ENCODE measurements at regions not wholly inside any gene's neighbourhood (a gene's known extent, or its start where the extent isn't known, plus 50 kb on each side); places are given as distances from the start of the nearest gene placed in this dataset.

DNA sequence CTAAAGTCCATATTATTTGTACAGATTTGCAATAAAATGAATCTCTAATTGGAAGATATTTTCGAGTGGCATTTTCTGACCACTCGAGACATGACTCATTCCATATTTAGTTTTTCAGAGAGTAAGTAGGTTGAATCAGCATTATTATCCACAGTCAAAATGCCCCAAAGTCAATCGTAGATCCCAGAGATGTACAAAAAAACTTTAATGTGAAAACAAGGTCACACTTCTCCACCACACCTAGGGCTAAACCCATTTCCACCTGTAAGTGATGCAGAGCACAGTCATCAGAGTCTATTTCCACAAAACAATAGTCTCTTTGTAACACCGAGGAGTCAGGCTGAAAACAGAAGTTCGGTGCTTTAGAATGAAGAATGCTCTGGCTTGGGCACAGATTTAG, 117.1 kb upstream of the TENM3 start:
- no peak for DNase-seq

DNA sequence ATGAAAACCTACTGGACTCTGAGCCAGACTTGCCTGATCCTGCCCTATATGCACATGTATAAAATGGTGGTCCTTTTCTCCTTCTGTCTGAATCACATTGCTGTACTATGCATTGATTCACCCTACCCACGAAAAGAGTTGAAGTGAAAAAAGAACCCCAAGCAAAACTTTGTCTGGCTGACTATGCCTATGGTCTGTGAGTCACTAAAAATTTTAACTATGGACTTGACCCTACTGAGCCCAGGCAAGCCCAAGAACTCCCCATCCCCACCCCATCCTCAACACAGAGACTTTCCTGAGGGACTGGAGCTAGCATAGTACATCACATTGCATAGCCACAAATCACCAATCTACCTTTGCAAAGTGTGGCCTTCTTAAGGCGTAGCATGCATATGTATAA, 116.6 kb upstream of the TENM3 start:
- DNase-seq, result no peak

DNA sequence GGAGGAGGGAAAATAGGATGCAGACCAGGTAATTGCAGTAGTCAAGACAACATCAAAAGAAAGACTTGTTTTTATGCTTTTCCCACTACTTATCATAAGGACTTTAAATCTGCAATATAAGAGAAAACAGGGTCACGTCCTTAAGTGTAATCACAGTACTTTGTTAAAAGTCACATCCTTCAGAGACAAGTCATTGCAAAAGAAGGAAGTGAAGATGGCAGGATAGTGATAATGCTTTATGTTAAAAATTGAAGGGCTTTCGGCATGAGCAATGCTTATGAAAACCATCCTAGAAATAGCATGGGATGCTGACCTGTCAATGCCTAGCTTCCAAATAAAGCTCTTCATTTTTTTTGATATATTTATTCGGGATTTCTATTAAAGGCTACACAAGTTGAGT, 110.2 kb upstream of the TENM3 start:
- no peak for DNase-seq

DNA sequence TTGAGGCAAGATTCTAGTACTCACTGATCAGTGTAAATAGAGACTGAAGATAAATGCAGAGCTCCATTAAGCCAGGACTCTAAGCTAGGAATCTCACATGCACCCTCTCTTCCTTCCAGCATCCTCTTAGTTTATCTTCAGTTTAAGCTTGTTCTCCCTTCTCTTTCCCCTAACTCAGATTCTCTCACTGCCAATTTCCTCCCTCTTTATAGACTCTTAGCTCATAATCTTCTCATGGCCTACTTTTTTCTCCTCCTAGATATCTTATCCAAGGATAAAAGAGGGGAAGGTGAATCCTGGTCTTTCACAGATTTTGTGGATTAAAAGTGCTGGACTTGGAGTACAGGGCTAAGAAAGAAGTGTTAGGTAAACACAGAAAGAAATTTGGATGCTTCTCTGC, 108.9 kb upstream of the TENM3 start:
- DNase-seq, result no peak

DNA sequence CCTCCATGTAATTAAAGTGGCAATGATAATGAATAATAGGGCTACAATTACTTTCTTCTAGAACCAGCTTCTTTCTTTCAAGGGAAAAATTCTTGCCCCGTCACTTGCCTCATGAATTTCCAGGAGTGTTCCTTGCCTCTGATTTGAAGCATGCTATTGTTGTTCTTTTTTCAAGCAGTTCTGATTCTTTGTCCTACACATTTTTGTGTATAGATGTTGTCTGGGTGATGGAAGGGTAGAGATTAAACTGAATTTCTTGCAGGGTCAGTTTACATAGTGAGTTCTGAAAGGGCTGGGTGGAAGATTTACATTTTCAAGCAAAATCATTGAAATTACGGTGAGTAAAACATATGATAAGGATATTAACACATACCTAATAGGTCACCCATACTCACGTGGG, 107.0 kb upstream of the TENM3 start:
- no peak for DNase-seq

DNA sequence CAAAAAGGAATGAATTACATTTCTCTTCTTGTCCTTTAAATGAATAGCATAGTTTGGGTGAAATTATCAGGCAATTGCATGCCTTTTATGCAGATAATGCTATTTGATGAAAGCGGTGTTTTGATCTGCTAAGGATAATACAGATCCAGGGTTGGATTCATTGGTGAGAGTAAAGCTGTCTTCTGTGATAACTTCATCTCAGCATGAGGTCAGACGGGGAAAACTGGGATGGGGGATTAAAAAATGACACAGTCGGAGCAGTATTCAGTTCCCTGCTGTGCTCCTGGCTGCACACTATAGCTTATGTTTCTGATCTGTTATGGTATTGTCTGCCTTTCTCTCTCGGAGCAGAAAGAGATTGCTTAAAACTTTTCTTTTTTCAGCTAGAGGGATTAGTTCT, 105.9 kb upstream of the TENM3 start:
- DNase-seq, result no peak

DNA sequence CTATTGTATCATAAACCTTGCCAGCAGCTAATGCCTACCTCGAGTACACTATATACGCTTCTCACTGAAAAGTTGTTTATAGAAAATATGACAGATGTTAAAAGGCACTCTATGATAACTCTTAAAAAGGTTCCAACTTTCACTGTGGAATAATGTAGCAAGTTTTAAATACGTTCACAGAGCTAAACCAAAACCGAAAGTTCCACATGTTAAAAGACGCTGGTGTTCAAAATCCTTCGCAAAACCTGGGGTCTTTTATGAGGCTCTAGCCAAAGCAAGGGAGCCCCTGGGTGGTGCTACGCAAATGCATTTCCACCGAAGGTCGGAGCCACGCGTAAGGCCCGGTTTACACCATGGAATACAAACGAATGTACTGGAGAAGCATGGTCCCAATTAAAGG, 103.7 kb upstream of the TENM3 start:
- no peak for DNase-seq

DNA sequence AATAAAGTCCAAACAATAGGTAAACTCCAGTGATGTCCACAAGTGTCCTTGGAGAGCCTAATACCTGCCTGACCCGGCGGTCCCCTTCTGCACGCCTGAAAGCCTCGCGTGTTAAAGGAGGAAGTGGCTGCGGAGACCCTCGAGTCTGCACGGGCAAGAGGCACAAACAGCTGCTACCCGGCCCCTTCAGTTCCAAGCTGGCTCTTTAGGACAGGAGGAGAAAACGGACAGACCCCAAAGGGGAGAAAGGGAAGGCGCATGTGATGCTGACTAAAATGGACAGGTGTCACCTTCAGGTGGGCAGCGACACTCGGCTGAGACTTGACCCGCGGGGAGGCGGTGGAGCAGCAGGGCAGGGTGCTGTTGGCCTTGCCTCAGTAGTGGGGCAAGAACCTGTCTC, 102.7 kb upstream of the TENM3 start:
- no peak for DNase-seq

DNA sequence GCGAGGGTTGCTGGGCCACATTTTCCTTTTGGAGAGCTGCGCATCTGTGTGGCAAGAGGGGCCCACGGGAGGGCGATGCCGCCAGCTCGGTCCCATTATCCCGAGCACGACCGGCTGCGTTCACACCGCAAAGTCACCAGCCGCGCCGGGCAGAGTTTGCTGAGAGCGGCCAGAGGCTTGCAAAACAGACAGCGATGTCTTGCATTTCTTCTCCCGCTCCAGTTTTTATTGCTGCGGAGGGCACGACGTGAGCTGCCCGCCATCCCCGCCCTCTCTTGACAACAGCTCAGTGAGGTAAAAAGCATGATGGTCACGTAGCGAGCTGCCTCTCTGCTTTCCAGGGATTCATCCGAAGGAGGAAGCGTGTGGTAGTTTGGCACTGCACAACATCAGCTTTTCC, 102.1 kb upstream of the TENM3 start:
- no peak for DNase-seq

DNA sequence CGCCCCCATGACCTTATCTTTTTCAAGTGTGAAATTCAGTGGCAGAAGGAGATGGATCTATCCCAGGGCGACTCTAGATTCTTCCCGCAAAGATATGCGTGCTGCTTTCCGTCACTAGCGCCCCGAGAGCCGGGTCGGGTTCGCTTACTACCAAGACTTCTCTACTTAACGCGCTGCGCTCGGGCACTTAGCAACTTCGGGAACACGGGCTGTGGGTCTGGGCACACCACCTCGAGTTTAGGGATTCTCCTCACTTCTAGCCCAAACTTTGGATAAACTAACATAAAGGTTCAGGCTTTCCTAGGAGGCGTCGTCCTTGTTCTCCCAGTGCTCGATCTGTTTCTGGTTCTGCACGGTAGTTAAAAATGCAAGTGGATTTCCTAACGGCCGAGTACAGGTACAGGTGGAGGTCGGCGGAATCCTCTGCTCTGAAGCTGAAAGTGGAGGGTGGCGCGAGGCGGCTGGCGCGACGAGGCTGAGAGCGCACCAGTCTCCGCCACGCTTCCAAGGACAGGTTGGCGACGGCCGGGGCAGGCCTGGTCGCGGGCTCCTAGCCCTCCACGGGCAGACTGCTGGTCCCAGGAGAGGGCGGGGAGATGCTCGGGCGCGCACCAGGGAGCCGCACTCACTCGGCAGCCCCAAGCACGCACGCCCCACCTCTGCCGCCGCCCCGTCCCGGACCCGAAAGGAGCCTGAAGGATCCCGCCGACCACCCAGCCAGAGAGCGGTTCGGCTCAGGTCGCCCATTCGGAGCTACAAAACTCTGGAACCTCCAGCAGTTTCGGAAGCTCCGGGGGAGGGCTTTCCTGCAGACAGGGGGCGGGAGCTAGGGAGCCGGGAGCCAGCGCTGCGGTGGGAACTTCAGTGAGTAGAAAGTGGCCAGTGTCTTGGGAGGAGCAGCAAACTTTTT, 100.8 kb upstream of the TENM3 start:
- no peak for DNase-seq

DNA sequence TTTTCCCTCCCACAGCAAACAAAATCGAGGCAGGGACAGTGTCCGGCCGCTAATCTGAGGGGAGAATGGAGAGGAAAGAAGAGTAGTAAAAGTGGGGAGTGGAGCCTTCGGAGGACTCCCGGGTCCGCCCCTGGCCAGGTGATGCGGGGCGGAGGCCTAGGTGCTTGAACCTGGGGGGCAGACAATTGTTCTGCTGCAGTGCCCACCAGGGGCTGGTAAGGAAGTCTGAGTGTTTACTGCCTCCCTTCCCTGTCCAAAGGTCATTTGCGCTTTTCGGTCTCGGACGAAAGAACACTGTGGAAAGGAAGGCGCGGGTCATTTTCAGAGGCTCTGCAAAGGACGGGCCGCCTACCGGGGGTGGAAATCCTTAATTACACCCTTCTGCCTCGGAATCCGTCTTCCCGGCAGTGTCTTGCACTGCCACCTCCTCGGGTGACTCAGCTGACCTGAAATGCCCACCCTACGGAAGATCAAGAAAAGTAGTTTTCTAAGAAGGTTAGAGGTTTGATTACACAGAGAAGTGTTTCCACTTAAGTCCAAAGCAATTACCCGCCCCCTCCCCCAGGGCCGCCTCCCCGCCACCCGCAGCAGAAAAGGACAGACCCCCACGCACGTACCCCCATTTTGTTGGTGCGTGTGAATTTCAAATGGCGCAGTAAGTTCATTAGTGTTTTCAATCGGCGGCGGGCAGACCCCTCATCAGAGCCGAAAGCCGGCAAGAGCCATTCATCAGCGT, 99.9 kb upstream of the TENM3 start:
- DNase-seq, result no peak

DNA sequence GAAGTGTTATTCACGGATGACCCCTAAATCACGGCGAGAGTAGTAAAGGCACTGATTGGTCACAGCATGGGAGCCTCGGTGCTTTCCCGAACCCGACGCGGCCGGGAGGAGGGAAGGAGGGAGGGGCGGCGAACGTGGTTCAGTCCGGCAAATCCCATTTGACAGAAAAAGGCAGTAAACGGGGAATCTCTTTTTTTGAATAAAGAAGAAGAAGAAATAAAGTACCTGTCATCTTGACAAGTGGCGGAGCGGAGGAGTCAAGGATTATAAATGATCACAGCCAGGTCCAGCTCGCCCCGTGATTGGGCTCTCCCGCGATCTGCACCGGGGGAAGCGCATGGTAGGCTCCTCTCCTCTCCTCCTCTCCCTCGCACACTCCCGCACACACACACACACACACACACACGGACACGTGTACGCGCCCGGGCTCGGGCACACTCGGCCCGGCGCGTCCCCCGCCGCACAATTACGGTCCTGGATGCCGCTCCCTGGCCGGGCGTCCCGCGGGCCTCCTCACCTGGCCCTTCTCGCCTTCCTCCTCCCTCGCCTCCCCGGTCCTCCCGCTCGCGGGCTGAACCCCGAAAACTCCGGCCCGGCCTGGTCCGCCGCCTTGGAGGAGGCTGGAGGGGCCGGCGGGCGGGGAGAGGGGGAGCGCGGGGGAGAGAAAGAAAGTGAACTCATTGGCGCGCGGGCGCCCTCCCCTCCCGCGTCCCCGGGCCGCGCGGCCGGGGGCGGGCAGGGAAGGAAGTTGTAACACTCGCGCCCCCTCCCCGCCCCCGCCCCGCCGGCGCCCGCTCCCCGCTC, 99.2 kb upstream of the TENM3 start:
- no peak for DNase-seq

DNA sequence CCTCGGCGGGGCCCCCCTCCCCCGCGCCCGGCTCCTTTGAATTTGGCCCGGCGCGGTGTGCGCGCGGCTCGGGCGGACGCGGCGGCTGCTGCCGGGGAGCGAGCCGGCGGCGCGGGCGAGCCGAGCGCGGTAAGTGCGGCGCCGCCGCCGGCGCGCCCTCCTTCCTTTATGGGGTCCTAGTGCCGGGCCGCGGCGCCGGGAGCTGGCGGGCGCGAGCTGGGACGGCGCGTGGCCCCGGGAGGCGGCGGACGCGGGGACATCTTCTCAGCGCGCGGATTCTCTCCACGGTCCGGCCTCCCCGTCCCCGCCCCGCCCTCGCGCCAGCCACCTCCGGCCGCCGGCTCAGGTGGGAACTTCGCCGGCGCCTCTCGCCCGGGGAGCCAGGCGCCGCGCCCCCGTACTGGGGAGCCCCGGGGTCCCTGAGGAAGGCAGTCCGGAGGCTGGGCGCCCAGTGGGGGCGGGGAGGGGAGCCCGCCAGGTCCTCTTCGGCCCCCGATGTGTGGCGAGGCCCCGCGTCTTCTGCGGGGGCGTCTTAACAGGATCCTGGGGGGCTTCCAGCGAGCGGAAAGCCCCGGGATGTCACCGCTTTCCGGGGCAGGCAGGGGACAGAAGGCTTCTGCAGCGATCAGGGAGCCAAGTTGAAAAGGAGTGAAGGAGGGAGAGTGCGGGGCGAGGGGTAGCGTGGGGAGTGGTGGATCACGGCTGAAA, 98.4 kb upstream of the TENM3 start:
- no peak for DNase-seq

DNA sequence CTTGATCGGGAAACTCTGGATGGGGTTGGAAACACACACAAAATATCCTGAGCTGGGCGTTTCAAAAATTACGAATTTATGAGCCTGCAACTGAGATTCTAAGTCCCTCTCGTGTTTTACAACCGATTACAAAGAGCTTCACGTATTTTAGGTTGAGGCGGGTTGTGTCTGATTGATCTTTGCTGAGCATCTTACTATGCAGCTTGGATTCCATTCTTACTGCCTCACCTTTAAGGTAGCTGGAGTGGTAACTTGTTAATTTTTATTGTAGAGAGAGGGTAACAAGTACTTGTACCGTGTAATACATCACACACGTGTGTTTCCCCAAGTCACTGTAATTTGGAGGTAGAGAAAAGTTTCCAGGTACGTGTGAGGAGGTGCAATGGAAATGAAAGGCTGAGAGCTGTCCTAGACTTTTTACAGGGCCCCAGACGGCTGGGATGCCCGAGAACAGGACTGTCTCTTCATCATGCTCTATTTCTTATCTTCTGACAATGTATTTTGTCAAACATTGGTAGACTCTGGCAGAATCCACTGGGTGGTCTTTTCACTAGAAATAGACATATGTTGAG, 97.8 kb upstream of the TENM3 start:
- DNase-seq, result no peak

DNA sequence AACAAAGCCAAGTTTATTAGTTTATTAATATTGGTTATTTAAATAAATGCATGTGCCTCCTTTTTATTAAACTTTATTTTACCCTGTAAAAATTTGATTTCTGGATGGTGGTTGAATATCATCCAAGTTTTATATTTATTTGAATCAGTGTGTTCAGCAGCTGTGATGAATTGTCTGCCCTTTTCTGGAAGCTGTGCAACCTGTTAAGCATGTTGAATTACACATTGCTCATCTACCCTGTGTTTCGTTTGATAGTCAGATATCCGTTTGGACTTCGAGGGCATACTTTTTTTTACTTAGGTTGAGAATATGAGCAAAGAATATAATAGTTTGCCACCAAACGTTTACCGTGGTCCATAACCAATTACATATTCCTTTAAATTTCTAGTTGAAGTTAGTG, 95.8 kb upstream of the TENM3 start:
- DNase-seq, result no peak

DNA sequence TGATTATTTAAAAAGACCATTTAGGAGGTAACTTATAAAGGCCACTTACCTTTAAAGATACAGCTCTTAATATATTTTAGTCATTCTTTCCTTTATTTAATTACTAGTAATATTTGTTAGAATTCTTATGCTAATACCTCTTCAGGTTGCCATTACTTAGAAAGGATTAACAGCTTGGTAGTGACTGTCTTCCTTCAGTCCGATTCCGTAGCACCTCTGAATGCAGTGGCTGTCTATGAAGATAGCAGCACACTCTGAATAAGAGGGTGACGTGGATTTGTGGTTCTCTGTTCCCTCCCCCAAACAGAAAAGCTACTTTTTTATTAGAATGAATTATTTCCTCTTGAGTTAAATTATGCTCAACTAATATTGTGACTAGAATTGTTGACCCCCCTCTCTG, 92.6 kb upstream of the TENM3 start:
- no peak for DNase-seq

DNA sequence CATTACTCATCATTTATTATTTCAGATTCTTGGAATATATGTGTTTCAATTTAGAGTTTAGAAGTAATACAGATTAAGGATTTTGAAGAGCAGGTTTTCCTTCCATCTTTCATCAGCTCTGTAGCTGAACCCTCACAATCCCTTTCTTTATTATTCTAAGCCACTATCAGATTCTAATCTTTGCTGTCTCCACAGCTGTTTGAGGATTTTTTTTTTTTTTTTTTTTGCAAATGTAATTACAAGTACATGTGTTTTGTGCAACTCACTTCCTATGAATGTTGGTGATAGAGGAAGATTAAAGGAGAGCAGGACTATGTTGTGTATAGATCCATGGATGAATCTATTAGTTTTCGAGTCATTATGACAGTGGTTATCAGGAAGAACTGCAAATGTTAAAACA, 87.4 kb upstream of the TENM3 start:
- no peak for DNase-seq

DNA sequence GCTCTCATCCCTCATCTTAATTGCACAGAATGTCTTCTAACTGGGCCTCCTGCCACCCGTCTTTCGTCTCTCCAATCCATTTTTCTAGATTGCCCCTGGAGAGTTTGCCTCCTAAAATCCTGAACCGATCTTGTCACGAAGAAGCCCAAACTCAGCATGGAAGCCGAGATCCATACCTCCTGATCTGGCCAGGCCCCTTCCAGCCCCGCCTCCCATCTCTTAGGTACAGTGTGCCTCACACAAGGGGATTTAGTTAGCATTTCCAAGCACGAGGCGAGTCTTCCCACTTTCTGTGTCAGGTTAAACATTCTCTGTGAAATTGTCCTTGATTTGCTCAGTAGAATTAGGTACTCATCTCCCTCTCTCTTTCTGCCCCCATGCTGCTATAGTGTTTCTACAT, 80.0 kb upstream of the TENM3 start:
- DNase-seq, result no peak

DNA sequence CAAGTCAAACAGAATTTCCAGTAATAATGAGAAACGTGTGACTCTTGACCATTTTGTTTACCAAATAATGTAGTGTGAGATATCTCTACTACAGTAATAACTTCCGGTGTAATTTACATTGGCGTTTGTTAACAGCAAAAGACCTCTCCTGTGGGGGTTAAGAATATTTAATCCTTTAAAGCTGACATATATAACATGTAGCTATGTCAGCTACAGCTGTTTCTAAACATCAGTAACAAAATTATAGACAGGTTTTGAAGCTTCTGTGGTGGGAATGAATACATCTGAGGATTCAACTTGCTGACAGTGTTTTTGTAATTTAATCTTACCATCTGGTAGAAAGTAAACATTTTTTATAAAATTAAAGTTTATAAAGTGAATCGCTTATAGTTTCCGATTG, 73.6 kb upstream of the TENM3 start:
- no peak for DNase-seq

DNA sequence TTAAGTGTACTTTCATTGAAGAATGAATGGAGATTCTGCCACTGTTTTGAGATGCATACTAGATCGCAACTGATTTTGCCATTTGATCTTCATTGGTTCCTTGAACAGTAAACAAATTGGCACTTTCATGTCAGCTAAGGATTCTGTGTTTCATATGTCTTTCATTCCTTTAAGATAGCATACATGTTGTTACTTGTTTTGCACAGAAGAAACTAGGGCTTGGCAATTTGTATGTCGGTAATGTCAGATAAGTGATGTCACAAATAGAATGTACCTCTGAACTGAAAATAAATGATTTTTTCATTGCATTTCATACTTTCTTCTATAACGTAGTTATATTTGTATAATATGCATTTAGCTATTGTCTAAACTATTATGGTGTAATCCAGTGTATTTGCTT, 73.2 kb upstream of the TENM3 start:
- no peak for DNase-seq

DNA sequence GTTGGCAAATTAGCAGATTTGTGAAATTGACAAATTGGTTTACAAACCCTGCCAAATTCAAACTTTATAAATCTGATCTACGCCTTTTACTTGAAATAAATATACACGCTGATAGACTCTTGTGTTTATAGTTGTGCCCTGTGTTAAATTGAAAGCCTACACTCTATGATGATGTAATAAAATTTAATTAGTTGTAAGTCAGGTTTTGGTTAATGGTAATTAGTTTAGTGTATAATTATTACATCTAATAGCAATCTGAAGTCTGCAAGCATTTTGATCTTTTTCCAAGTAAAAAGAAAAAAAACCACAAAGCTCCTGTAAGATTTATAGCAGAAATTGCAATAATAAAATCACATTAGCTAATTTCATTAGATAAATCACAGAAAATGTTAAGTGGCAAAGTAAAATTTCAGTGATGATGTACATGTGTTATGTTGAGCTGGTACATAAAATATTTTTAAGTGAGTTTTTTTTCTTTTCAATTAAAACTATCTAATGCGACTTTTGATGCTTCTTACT, 72.7 kb upstream of the TENM3 start:
- no peak for DNase-seq

DNA sequence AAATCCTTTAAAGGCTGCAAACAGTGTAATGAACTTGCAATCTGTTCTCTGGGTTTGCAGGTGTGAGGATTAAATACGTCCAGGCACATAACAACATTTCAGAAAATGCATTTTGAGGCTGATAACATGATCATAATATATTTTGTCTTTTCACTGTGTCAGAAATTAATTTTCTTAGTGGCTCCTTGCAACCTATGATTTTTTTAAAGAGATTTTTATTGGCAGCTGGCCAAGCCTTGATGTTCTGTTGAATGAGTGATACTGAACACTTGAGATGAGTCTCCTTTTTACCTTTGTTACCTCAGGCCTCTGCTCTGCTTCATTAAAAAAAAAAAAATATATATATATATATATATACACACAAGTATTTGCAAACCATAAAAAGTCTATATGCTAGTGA, 68.2 kb upstream of the TENM3 start:
- no peak for DNase-seq
